ENCODE measurements at regions not wholly inside any gene's neighbourhood (a gene's known extent, or its start where the extent isn't known, plus 50 kb on each side); places are given as distances from the start of the nearest gene placed in this dataset.

DNA sequence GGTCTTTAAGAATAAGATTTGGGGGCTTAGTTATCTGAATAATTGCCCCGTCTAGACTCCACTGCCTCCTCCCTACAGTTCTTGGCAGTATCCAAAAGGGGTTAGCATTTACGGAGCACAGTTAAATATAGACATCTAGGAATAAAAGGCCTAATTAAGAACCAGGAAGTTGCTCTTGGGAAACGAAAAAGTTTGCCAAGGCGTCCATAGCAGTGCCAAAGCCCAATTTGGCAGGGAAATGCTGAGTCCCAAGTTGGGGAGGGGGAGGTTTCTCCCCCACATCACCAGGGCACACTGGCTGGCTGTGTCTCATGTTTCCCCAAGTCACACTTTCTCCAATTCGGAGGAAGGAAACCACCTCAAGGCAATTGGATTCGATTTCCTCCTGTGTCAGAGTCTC lies 338.7 kb downstream of the FBXW7 start:
- TF ChIP-seq CTCF (IDR thresholded peaks at IDR 0.05; ENCODE audit: poor library complexity, severe bottlenecking), result no peak
- H3K27me3 ChIP-seq (ENCODE audit: insufficient read depth, poor library complexity, severe bottlenecking), result no peaks in the 10 kb centered on the region
- no peak for ATAC-seq (ENCODE audit: low read depth)
- H3K4me3 ChIP-seq (ENCODE audit: severe bottlenecking), result no peak overlapping the region
- no peaks in the 10 kb centered on the region for H3K4me1 ChIP-seq (ENCODE audit: insufficient read depth, poor library complexity, severe bottlenecking)
- no peaks in the 10 kb centered on the region for H3K9me3 ChIP-seq (ENCODE audit: severe bottlenecking)
- no peak for DNase-seq (ENCODE audit: low spot score)
- no peaks in the 10 kb centered on the region for H3K36me3 ChIP-seq (ENCODE audit: low read depth)
- no peak overlapping the region for H3K27ac ChIP-seq (ENCODE audit: poor library complexity, severe bottlenecking)

GRCh38 chr4:152195888-152196287 lies 340.0 kb downstream of the FBXW7 start:
- Histone ChIP-seq H3K4me1 (ENCODE audit: insufficient read depth, poor library complexity, severe bottlenecking) (no peaks in the 10 kb centered on the region), H3K36me3 (ENCODE audit: low read depth) (no peaks in the 10 kb centered on the region), H3K4me3 (ENCODE audit: severe bottlenecking) (no peak overlapping the region), H3K27ac (ENCODE audit: poor library complexity, severe bottlenecking) (no peak overlapping the region), H3K9me3 (ENCODE audit: severe bottlenecking) (no peaks in the 10 kb centered on the region), H3K27me3 (ENCODE audit: insufficient read depth, poor library complexity, severe bottlenecking) (no peaks in the 10 kb centered on the region)
- no peak for TF ChIP-seq CTCF (IDR thresholded peaks at IDR 0.05; ENCODE audit: poor library complexity, severe bottlenecking)
- DNase-seq (ENCODE audit: low spot score) (no peak), ATAC-seq (ENCODE audit: low read depth) (no peak)

GRCh38 chr4:152193059-152193458 lies 342.8 kb downstream of the FBXW7 start:
- no peak overlapping the region for H3K4me3 ChIP-seq (ENCODE audit: severe bottlenecking)
- no peaks in the 10 kb centered on the region for H3K27me3 ChIP-seq (ENCODE audit: insufficient read depth, poor library complexity, severe bottlenecking)
- H3K36me3 ChIP-seq (ENCODE audit: low read depth), result no peaks in the 10 kb centered on the region
- ATAC-seq (ENCODE audit: low read depth), result no peak
- H3K4me1 ChIP-seq (ENCODE audit: insufficient read depth, poor library complexity, severe bottlenecking), result no peaks in the 10 kb centered on the region
- TF ChIP-seq CTCF (IDR thresholded peaks at IDR 0.05; ENCODE audit: poor library complexity, severe bottlenecking), result no peak
- no peaks in the 10 kb centered on the region for H3K9me3 ChIP-seq (ENCODE audit: severe bottlenecking)
- no peak overlapping the region for H3K27ac ChIP-seq (ENCODE audit: poor library complexity, severe bottlenecking)
- no peak for DNase-seq (ENCODE audit: low spot score)

DNA sequence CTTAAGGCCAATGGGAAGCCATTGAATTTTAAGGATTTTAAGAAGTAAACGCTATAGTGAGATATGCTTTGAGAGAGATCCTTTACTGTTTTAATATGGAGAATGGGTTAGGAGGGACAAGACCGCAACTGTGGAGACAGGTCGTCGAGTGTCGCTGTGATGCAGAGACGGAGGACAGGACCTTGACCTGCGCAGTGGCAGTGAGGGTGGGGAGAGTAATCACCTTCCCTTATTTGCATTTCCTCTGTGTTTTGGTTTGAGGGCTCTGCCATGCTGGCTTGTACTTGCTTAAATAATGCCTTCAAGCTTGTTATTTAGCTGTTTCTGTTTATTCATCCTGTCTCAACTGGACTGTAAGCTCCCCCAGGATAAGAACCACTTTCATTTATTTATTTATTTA lies 345.0 kb downstream of the FBXW7 start:
- ATAC-seq (ENCODE audit: low read depth) (no peak), DNase-seq (ENCODE audit: low spot score) (no peak)
- no peak for TF ChIP-seq CTCF (IDR thresholded peaks at IDR 0.05; ENCODE audit: poor library complexity, severe bottlenecking)
- no peak overlapping the region for H3K27ac ChIP-seq (ENCODE audit: poor library complexity, severe bottlenecking)
- no peaks in the 10 kb centered on the region for H3K36me3 ChIP-seq (ENCODE audit: low read depth)
- H3K4me1 ChIP-seq (ENCODE audit: insufficient read depth, poor library complexity, severe bottlenecking), result no peaks in the 10 kb centered on the region
- no peak overlapping the region for H3K4me3 ChIP-seq (ENCODE audit: severe bottlenecking)
- H3K27me3 ChIP-seq (ENCODE audit: insufficient read depth, poor library complexity, severe bottlenecking), result no peaks in the 10 kb centered on the region
- no peaks in the 10 kb centered on the region for H3K9me3 ChIP-seq (ENCODE audit: severe bottlenecking)

DNA sequence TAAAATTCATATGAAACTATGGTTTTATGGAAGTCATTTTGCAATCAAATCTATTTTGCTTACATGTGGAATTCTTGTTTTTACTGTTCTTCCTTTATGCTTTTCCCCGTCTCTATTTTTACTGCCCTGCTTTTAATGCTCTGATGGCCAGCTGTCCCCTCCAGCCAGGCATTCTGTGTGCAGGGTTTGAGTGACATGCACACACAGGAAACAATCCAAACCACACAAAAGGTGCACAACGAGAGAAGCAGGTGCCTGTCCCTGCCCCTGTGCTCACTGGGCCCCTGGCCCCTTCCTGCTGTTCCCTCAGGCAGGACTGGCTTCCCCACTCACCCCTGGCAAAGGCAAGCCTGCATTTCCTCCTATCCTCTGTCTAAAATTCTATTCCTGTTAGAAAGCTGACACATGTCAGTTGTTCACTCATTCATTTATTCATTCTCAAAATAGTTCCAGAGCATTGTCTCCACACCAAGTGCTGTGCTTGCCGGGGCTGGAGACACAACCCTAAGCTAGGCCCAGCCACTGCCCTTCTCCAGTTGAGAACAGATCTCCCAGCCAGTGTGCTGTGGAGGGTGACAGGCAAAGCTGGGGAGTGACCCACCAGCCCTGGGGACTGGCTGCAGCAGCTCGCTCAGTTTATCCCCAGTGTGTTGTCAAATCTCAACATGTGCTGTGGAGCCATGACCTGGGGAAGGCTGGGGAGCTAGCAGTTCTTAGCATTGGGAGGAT lies 346.3 kb downstream of the FBXW7 start:
- no peaks in the 10 kb centered on the region for H3K27me3 ChIP-seq (ENCODE audit: insufficient read depth, poor library complexity, severe bottlenecking)
- no peak overlapping the region for H3K27ac ChIP-seq (ENCODE audit: poor library complexity, severe bottlenecking)
- ATAC-seq (ENCODE audit: low read depth) (no peak), DNase-seq (ENCODE audit: low spot score) (no peak)
- no peaks in the 10 kb centered on the region for H3K4me1 ChIP-seq (ENCODE audit: insufficient read depth, poor library complexity, severe bottlenecking)
- H3K4me3 ChIP-seq (ENCODE audit: severe bottlenecking), result no peak overlapping the region
- TF ChIP-seq CTCF (IDR thresholded peaks at IDR 0.05; ENCODE audit: poor library complexity, severe bottlenecking), result no peak
- H3K36me3 ChIP-seq (ENCODE audit: low read depth), result no peaks in the 10 kb centered on the region
- no peaks in the 10 kb centered on the region for H3K9me3 ChIP-seq (ENCODE audit: severe bottlenecking)
